Activated T-helper 17 cell treated with anti-CD3 and anti-CD28 coated beads, Interleukin-2, amount 50 U/mL, for 72 hours (primary cell): ENCODE measurements at regions not wholly inside any gene's neighbourhood (a gene's known extent, or its start where the extent isn't known, plus 50 kb on each side); places are given as distances from the start of the nearest gene placed in this dataset.
A peak's percentile ranks its signal among the peaks of the same experiment; 100 is the strongest.
"Not testable (repeated sequence)": the region's sequence is repeated elsewhere in the genome, so short reads cannot be mapped to it uniquely, and the experiment has no call there.

Experiments used
- ATAC-seq: fragments of 150-1000 bp; cut with Tn5 transposase; replicated peaks from 2 replicates; pipeline ENCODE4 v1.10.0; 2021; ENCODE audit warnings: mild to moderate bottlenecking, moderate library complexity
- H3K27ac Mint-ChIP-seq: one replicate; pipeline ENCODE4 v1.8.0; 2022; ENCODE audit warnings: mixed read lengths
- H3K27me3 Mint-ChIP-seq: one replicate; pipeline ENCODE4 v1.8.0; 2022; ENCODE audit warnings: mixed read lengths
- H3K36me3 Mint-ChIP-seq: one replicate; pipeline ENCODE4 v1.8.0; 2022; ENCODE audit warnings: low read depth, mild to moderate bottlenecking, mixed read lengths
- H3K4me1 Mint-ChIP-seq: one replicate; pipeline ENCODE4 v1.8.0; 2022; ENCODE audit warnings: mixed read lengths
- H3K4me3 Mint-ChIP-seq: one replicate; pipeline ENCODE4 v1.8.0; 2022; ENCODE audit warnings: mild to moderate bottlenecking, mixed read lengths
- H3K9me3 Mint-ChIP-seq: one replicate; pipeline ENCODE4 v1.8.0; 2022; ENCODE audit warnings: mixed read lengths

GRCh38 chr7:42661312-42661711 lies 250.6 kb downstream of the C7orf25 start:
- Mint-ChIP-seq H3K27ac (no peak overlapping the region), H3K36me3 (no peaks in the 10 kb centered on the region), H3K27me3 (no peaks in the 10 kb centered on the region), H3K4me3 (no peak overlapping the region), H3K9me3 (peaks cover 10% of the 10 kb centered on the region), H3K4me1 (no peaks in the 10 kb centered on the region)
- no peak for ATAC-seq

- Mint-ChIP-seq H3K9me3 (peaks cover 12% of the 10 kb centered on the region), H3K4me1 (no peaks in the 10 kb centered on the region), H3K36me3 (no peaks in the 10 kb centered on the region), H3K4me3 (no peak overlapping the region), H3K27me3 (peaks cover 11% of the 10 kb centered on the region), H3K27ac (no peak overlapping the region)
- peak; percentile 28 for ATAC-seq
Measured at GRCh38 chr7:42650701-42651100, 261.2 kb downstream of the C7orf25 start.

GRCh38 chr7:42650171-42650570 lies 261.7 kb downstream of the C7orf25 start:
- no peak for ATAC-seq
- Mint-ChIP-seq H3K9me3 (peaks cover 9% of the 10 kb centered on the region), H3K4me1 (no peaks in the 10 kb centered on the region), H3K36me3 (no peaks in the 10 kb centered on the region), H3K27ac (no peak overlapping the region), H3K4me3 (no peak overlapping the region), H3K27me3 (peaks cover 11% of the 10 kb centered on the region)

- Mint-ChIP-seq H3K27ac (no peak overlapping the region), H3K27me3 (peaks cover 5% of the 10 kb centered on the region), H3K4me3 (no peak overlapping the region), H3K36me3 (no peaks in the 10 kb centered on the region), H3K9me3 (peaks cover 5% of the 10 kb centered on the region), H3K4me1 (no peaks in the 10 kb centered on the region)
- no peak for ATAC-seq
Measured at GRCh38 chr7:42645906-42646305, 266.0 kb downstream of the C7orf25 start.

- ATAC-seq = no peak
- no peaks in the 10 kb centered on the region for H3K36me3 Mint-ChIP-seq
- no peaks in the 10 kb centered on the region for H3K4me1 Mint-ChIP-seq
- no peak overlapping the region for H3K27ac Mint-ChIP-seq
- no peak overlapping the region for H3K4me3 Mint-ChIP-seq
- peaks cover 7% of the 10 kb centered on the region for H3K27me3 Mint-ChIP-seq
- peaks cover 5% of the 10 kb centered on the region for H3K9me3 Mint-ChIP-seq
Measured at GRCh38 chr7:42642699-42643098, 269.2 kb downstream of the C7orf25 start.

GRCh38 chr7:42639930-42640329 lies 271.9 kb downstream of the C7orf25 start:
- H3K4me1 Mint-ChIP-seq = no peaks in the 10 kb centered on the region
- H3K9me3 Mint-ChIP-seq = peaks cover 5% of the 10 kb centered on the region

GRCh38 chr7:42636380-42636779 lies 275.5 kb downstream of the C7orf25 start:
- not testable (repeated sequence) for H3K36me3 Mint-ChIP-seq, ATAC-seq, H3K4me3 Mint-ChIP-seq, H3K9me3 Mint-ChIP-seq, H3K27ac Mint-ChIP-seq, H3K27me3 Mint-ChIP-seq, H3K4me1 Mint-ChIP-seq

More at GRCh38 chr7:42639930-42640329, 271.9 kb downstream of the C7orf25 start:
- no peak for ATAC-seq
- no peak overlapping the region for H3K27ac Mint-ChIP-seq
- H3K36me3 Mint-ChIP-seq = no peaks in the 10 kb centered on the region
- H3K4me3 Mint-ChIP-seq = no peak overlapping the region
- peaks cover 7% of the 10 kb centered on the region for H3K27me3 Mint-ChIP-seq

- H3K36me3 Mint-ChIP-seq = no peaks in the 10 kb centered on the region
- H3K27ac Mint-ChIP-seq = no peak overlapping the region
- no peak overlapping the region for H3K4me3 Mint-ChIP-seq
- ATAC-seq = no peak
- H3K27me3 Mint-ChIP-seq = no peaks in the 10 kb centered on the region
- H3K9me3 Mint-ChIP-seq = peaks cover 4% of the 10 kb centered on the region
- no peaks in the 10 kb centered on the region for H3K4me1 Mint-ChIP-seq
Measured at GRCh38 chr7:42628054-42628453, 283.8 kb downstream of the C7orf25 start.

- no peaks in the 10 kb centered on the region for H3K36me3 Mint-ChIP-seq
- no peak overlapping the region for H3K27ac Mint-ChIP-seq
- H3K27me3 Mint-ChIP-seq = no peaks in the 10 kb centered on the region
- ATAC-seq = no peak
- no peaks in the 10 kb centered on the region for H3K4me1 Mint-ChIP-seq
- no peak overlapping the region for H3K4me3 Mint-ChIP-seq
- peaks cover 4% of the 10 kb centered on the region for H3K9me3 Mint-ChIP-seq
Measured at GRCh38 chr7:42627626-42628025, 284.2 kb downstream of the C7orf25 start.

- Mint-ChIP-seq H3K36me3 (no peaks in the 10 kb centered on the region), H3K4me1 (no peaks in the 10 kb centered on the region), H3K4me3 (no peak overlapping the region), H3K27ac (no peak overlapping the region), H3K9me3 (peaks cover 4% of the 10 kb centered on the region), H3K27me3 (no peaks in the 10 kb centered on the region)
- no peak for ATAC-seq
Measured at GRCh38 chr7:42627101-42627500, 284.8 kb downstream of the C7orf25 start.

GRCh38 chr7:42625421-42625820 lies 286.4 kb downstream of the C7orf25 start:
- no peaks in the 10 kb centered on the region for H3K9me3 Mint-ChIP-seq
- no peaks in the 10 kb centered on the region for H3K27me3 Mint-ChIP-seq
- no peaks in the 10 kb centered on the region for H3K36me3 Mint-ChIP-seq
- H3K4me3 Mint-ChIP-seq = no peak overlapping the region
- no peak overlapping the region for H3K27ac Mint-ChIP-seq
- H3K4me1 Mint-ChIP-seq = no peaks in the 10 kb centered on the region
- ATAC-seq = no peak

- Mint-ChIP-seq H3K4me1 (no peaks in the 10 kb centered on the region), H3K27ac (no peak overlapping the region), H3K27me3 (no peaks in the 10 kb centered on the region), H3K4me3 (no peak overlapping the region), H3K36me3 (no peaks in the 10 kb centered on the region), H3K9me3 (no peaks in the 10 kb centered on the region)
- ATAC-seq = no peak
Measured at GRCh38 chr7:42624471-42624870, 287.4 kb downstream of the C7orf25 start.

- no peaks in the 10 kb centered on the region for H3K36me3 Mint-ChIP-seq
- no peak overlapping the region for H3K27ac Mint-ChIP-seq
- H3K4me3 Mint-ChIP-seq = no peak overlapping the region
- ATAC-seq = no peak
- H3K9me3 Mint-ChIP-seq = peaks cover under 1% of the 10 kb centered on the region
- H3K27me3 Mint-ChIP-seq = peaks cover under 1% of the 10 kb centered on the region
- H3K4me1 Mint-ChIP-seq = no peaks in the 10 kb centered on the region
Measured at GRCh38 chr7:42621543-42622219, 290.2 kb downstream of the C7orf25 start.

- ATAC-seq = no peak
- Mint-ChIP-seq H3K36me3 (no peaks in the 10 kb centered on the region), H3K4me1 (no peaks in the 10 kb centered on the region), H3K27me3 (peaks cover 3% of the 10 kb centered on the region), H3K4me3 (no peak overlapping the region), H3K9me3 (peaks cover 8% of the 10 kb centered on the region), H3K27ac (no peak overlapping the region)
Measured at GRCh38 chr7:42618651-42619360, 293.1 kb downstream of the C7orf25 start.

GRCh38 chr7:42617806-42618457 lies 293.9 kb downstream of the C7orf25 start:
- no peak overlapping the region for H3K4me3 Mint-ChIP-seq
- H3K36me3 Mint-ChIP-seq = no peaks in the 10 kb centered on the region
- no peak for ATAC-seq
- H3K9me3 Mint-ChIP-seq = peaks cover 8% of the 10 kb centered on the region
- peaks cover 3% of the 10 kb centered on the region for H3K27me3 Mint-ChIP-seq
- H3K27ac Mint-ChIP-seq = no peak overlapping the region
- H3K4me1 Mint-ChIP-seq = no peaks in the 10 kb centered on the region
